GM18870 (cell line): ENCODE measurements at regions not wholly inside any gene's neighbourhood (a gene's known extent, or its start where the extent isn't known, plus 50 kb on each side); places are given as distances from the start of the nearest gene placed in this dataset.
"Not testable (repeated sequence)": the region's sequence is repeated elsewhere in the genome, so short reads cannot be mapped to it uniquely, and the experiment has no call there.

Experiments used
- ATAC-seq: cut with Tn5 transposase; IDR thresholded peaks from one replicate; pipeline ENCODE4 v1.9.1; 2021; ENCODE audit warnings: moderate library complexity; ENCODE audit not compliant: unreplicated experiment

DNA sequence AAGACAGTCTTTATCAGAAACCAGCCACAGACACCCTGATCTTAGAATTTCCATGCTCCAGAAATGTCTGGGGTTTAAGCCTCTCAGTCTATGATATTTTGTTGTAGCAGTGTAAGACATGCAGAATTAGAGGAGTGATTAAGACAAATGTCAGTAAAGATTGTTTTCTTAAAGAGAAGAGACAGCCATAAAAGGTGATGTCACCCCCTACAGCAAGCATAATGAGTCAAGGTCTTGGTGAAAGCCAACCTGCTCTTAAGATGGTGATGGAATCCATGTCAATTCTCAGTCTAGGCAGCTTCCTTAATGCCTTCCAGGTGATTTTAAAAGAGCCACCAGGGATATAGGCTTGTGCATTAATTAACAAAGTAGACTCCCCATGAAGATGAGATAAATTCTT, 849.9 kb upstream of the EPHA7 start:
- no peak for ATAC-seq

DNA sequence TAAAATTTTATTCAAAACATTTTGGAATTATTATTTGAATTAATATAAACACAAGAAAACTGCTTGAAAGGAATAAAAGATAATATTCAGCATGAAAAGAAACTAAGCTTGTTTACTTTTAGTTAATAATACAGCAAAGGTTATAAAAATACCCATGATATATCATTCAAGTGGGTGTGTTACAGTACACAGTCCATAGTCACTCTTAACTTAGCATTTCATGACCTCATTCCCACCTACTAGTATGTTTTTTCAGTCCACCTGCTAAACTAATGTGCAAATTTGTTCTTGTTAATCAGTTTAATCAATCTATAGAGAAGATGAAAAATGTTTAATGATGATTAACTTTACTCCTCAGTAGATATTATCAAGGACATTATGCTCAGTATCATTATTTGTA, 841.4 kb upstream of the EPHA7 start:
- ATAC-seq, result no peak

DNA sequence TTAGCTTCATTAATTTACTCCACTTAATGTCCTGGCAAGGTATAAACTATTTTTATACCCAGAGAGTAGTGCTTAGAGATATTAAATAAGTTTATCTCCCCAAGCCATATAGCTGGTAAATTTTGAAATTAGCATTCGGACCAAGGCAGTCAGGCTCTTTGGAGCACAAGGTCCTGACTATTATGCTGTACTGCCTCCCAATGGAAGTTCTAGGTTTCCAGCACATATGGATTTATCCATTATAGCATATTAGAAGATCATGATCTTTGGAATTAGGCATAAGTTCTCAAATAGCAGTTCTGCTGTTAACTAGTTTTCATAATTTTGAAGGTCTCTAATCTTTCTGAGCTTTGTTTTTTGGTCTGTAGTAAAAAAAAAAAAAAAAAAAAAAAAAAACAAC, 835.3 kb upstream of the EPHA7 start:
- no peak for ATAC-seq

GRCh38 chr6:94251878-94252277, 832.5 kb upstream of the EPHA7 start:
- no peak for ATAC-seq

- ATAC-seq, result no peak
These were observed 826.0 kb upstream of the EPHA7 start for GRCh38 chr6:94245395-94245794.

- ATAC-seq, result no peak
These were observed 819.5 kb upstream of the EPHA7 start for GRCh38 chr6:94238868-94239267.

DNA sequence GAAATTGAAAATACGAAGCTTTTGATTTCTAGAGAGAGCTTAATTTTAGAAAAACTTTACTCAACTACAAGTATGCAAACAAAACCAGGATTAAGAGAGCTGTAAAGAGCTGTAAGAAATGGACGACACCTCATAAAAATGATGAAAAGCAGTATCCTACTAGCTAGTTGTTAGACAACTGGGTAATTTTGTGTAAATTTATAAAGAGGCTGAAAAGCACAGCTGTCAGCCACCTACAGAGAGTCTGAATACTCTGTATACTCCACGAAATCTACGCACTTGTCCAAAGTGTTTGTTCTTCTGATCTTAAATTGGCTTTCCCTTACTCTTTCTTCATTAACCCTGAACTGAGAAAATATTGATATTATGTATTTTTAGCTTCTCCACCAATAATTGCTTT, 808.4 kb upstream of the EPHA7 start:
- no peak for ATAC-seq

- ATAC-seq, result no peak
These were observed 798.5 kb upstream of the EPHA7 start for GRCh38 chr6:94217836-94218235.

GRCh38 chr6:94215552-94215951, 796.2 kb upstream of the EPHA7 start:
- ATAC-seq, result no peak

GRCh38 chr6:94213226-94213625, 793.9 kb upstream of the EPHA7 start:
- no peak for ATAC-seq

GRCh38 chr6:94196891-94197290, 777.5 kb upstream of the EPHA7 start:
- no peak for ATAC-seq

DNA sequence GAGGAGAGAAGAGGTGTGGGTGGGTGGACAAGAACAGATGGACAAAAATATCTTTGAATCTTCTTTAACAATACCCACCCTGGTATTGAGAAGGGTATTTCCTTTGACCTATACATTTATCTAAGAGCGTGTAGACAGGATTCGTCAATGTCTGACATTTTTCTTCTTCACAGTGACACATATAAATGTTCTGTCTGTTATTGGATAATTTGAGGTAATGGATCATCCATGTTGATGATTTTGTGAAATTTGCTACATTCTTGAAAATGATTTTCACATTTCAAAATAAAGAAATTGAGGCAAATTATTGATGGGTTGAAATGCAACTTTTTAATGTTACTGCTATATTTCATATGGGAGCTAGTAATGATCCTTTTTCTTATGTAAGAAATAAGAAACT, 770.7 kb upstream of the EPHA7 start:
- no peak for ATAC-seq

- no peak for ATAC-seq
These were observed 765.5 kb upstream of the EPHA7 start for GRCh38 chr6:94184666-94185464.

- ATAC-seq, result no peak
These were observed 758.1 kb upstream of the EPHA7 start for GRCh38 chr6:94177429-94177828.

GRCh38 chr6:94175465-94175864, 756.1 kb upstream of the EPHA7 start:
- ATAC-seq, result no peak

DNA sequence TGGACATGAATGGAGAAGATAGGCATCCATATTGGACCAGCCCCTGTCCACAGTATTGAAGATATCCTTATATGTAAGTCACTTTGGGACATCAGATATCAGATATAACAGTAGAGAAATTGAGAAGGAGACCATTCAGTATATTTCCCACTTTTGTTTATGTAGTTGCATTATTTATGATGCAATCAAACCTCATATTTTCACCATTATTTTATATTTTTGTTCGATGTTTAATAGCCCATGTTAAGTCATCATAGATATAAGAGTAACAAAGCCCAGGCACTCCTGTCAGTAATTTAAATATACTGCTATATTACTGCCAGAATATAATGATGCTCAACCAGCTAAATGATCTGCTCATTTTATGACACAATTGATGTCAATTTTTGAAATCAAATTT, 744.5 kb upstream of the EPHA7 start:
- ATAC-seq, result no peak

DNA sequence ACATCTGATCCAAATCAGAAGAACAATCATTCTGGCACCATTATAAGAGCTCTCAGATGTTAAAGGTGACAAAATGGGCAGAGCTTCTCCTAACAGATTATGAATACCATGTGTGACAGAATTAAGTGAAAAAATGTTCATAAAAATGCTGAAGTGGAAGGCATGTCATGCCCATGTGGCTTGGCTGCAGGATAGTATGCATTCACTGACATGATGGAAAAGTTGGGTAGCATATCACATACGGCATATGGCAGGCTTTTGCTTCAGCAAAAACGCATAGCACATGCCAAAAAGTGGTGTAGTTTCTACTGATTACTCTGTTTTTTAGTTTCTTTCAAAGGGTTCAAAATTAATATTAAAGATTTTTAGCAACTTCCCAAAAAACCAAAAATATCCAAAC, 731.5 kb upstream of the EPHA7 start:
- no peak for ATAC-seq

GRCh38 chr6:94144807-94145206, 725.4 kb upstream of the EPHA7 start:
- no peak for ATAC-seq

- not testable (repeated sequence) for ATAC-seq
These were observed 717.8 kb upstream of the EPHA7 start for GRCh38 chr6:94137178-94137577.

- no peak for ATAC-seq
These were observed 713.7 kb upstream of the EPHA7 start for GRCh38 chr6:94133106-94133505.

DNA sequence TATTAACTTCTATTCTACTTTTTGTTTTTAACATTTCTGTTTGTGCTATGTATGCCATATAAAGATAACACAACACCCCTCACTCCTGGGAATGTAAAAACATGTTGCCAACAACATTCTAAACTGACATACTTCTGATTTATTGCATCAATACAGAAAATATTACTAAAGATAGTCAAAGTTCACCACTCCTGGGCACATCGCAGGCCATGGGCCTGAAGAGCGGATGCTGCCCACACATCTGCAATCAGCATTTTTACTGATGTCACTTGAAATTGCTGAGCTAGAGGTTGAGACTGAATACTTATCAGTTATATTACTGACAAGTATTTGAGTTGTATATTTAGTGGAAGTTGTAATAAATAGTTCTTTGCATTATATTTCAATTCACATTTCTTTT, 711.9 kb upstream of the EPHA7 start:
- ATAC-seq, result no peak

DNA sequence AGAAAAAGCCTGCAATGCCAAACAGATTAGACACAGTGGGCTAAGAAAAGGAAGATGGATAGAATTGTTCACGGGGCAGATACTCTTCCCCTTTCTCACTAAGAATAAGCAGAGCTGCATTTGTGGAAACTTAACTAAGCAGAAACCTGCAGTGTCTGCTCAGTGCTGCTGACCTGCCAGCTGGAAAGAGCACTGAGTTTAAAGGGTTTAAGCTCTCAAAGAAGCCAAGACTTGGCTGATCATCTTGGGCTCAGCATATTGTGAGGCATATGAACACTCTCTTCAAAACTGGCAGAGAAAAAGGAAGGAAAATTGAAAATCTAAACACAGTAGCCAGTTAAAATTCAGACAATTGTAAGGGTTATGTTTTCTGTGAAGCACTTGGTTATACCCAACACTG, 711.1 kb upstream of the EPHA7 start:
- ATAC-seq, result no peak

DNA sequence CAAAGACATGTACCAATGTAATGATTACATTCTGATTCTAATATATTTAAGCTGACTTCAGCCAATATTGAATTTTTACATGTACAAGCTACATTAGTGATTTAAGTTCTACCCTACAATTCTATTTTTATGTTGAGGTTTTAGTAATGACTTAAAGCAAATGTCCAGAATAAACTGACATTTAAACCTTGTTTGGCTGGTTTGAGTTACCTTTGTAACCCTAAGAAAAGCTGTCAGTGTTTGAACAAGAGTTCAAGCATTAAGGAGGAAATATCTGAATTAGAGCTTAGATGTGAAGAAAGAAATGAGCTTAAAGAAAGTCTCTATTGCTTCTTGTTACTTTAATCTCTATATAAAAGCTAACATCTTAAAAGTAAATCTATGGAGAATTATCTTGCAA, 710.6 kb upstream of the EPHA7 start:
- no peak for ATAC-seq
